ENCODE measurements at regions not wholly inside any gene's neighbourhood (a gene's known extent, or its start where the extent isn't known, plus 50 kb on each side); places are given as distances from the start of the nearest gene placed in this dataset.

- Histone ChIP-seq H3K27me3 (ENCODE audit: control insufficient read depth in 2 of 2, insufficient read depth in 2 of 2, low read length in 2 of 2) (no peaks in the 10 kb centered on the region), H2AFZ (ENCODE audit: low read depth, low read length) (no peak overlapping the region), H3K36me3 (ENCODE audit: control insufficient read depth in 2 of 2, extremely low read depth in 1 of 2, insufficient read depth in 2 of 2, low read length in 2 of 2) (no peaks in the 10 kb centered on the region), H3K4me1 (ENCODE audit: control insufficient read depth, extremely low read depth, insufficient read depth, low read length) (no peaks in the 10 kb centered on the region), H3K9ac (replicated peaks; ENCODE audit: extremely low read depth, insufficient read depth, low read length) (no peak overlapping the region), H4K20me1 (replicated peaks; ENCODE audit: control insufficient read depth, extremely low read depth, insufficient read depth, low read length) (no peaks in the 10 kb centered on the region), H3K9me1 (replicated peaks; ENCODE audit: control insufficient read depth, extremely low read depth, insufficient read depth, low read length) (no peaks in the 10 kb centered on the region), H3K9me3 (replicated peaks; ENCODE audit: control insufficient read depth, insufficient read depth, low read length) (no peaks in the 10 kb centered on the region), H3K79me2 (ENCODE audit: control insufficient read depth, insufficient read depth, low read length) (no peaks in the 10 kb centered on the region), H3K4me3 (replicated peaks in 1 of 3; ENCODE audit: insufficient read depth in 1 of 3, low read depth in 1 of 3, low read length in 3 of 3) (no peak overlapping the region), H3K4me2 (ENCODE audit: insufficient read depth, low read length) (no peak overlapping the region), H3K27ac (ENCODE audit: insufficient read depth, low read depth, low read length) (no peak overlapping the region)
- POLR2A ChIA-PET, result no interaction called here
- dilution Hi-C loops (cut with MboI; ENCODE audit: extremely low pct_ligation_motif_present, low sequenced_read_pairs) (no loop called here), intact Hi-C loops (cut with micrococcal nuclease) (no loop called here)
- FAIRE-seq (no peak), DNase-seq (ENCODE audit: low read depth, low spot score) (no peak)
- no TSS peak for BruUV-seq (replicated peaks)
- CTCF ChIA-PET, result no interaction called here
- no peak for TF ChIP-seq FOS (IDR thresholded peaks at IDR 0.05; ENCODE audit: borderline replicate concordance, insufficient read depth, low read length)
These were observed 146.2 kb downstream of the DLL1 start for GRCh38 chr6:170144571-170145271.

GRCh38 chr6:170143401-170144150 lies 147.3 kb downstream of the DLL1 start:
- no peaks in the 10 kb centered on the region for H3K27me3 ChIP-seq (ENCODE audit: control insufficient read depth in 2 of 2, insufficient read depth in 2 of 2, low read length in 2 of 2)
- FAIRE-seq, result no peak
- H3K79me2 ChIP-seq (ENCODE audit: control insufficient read depth, insufficient read depth, low read length), result no peaks in the 10 kb centered on the region
- H3K27ac ChIP-seq (ENCODE audit: insufficient read depth, low read depth, low read length), result no peak overlapping the region
- DNase-seq (ENCODE audit: low read depth, low spot score), result no peak
- ChIA-PET CTCF (no interaction called here), POLR2A (no interaction called here)
- no peak overlapping the region for H2AFZ ChIP-seq (ENCODE audit: low read depth, low read length)
- no peak overlapping the region for H3K9ac ChIP-seq (replicated peaks; ENCODE audit: extremely low read depth, insufficient read depth, low read length)
- dilution Hi-C loops (cut with MboI; ENCODE audit: extremely low pct_ligation_motif_present, low sequenced_read_pairs), result no loop called here
- no peak overlapping the region for H3K4me3 ChIP-seq (replicated peaks in 1 of 3; ENCODE audit: insufficient read depth in 1 of 3, low read depth in 1 of 3, low read length in 3 of 3)
- H3K9me1 ChIP-seq (replicated peaks; ENCODE audit: control insufficient read depth, extremely low read depth, insufficient read depth, low read length), result no peaks in the 10 kb centered on the region
- intact Hi-C loops (cut with micrococcal nuclease), result no loop called here
- no peak overlapping the region for H3K4me2 ChIP-seq (ENCODE audit: insufficient read depth, low read length)
- no peaks in the 10 kb centered on the region for H3K36me3 ChIP-seq (ENCODE audit: control insufficient read depth in 2 of 2, extremely low read depth in 1 of 2, insufficient read depth in 2 of 2, low read length in 2 of 2)
- H3K9me3 ChIP-seq (replicated peaks; ENCODE audit: control insufficient read depth, insufficient read depth, low read length), result no peaks in the 10 kb centered on the region
- no peaks in the 10 kb centered on the region for H4K20me1 ChIP-seq (replicated peaks; ENCODE audit: control insufficient read depth, extremely low read depth, insufficient read depth, low read length)
- TF ChIP-seq CTCF (IDR thresholded peaks at IDR 0.05; ENCODE audit: extremely low read depth in 1 of 2, insufficient read depth in 1 of 2, low read depth in 1 of 2, low read length in 2 of 2), result no peak
- no peak for TF ChIP-seq POLR2A (IDR thresholded peaks at IDR 0.05; ENCODE audit: low read depth, low read length)
- TF ChIP-seq FOS (IDR thresholded peaks at IDR 0.05; ENCODE audit: borderline replicate concordance, insufficient read depth, low read length), result no peak
- no peak for TF ChIP-seq MAX (IDR thresholded peaks at IDR 0.05; ENCODE audit: insufficient read depth, insufficient read length)
- TF ChIP-seq POLR2AphosphoS5 (IDR thresholded peaks at IDR 0.05; ENCODE audit: insufficient read depth, low read depth, low read length), result no peak
- TF ChIP-seq EZH2 (IDR thresholded peaks at IDR 0.05; ENCODE audit: borderline replicate concordance, low read depth, low read length, severe bottlenecking), result no peak
- no peak for TF ChIP-seq JUN (IDR thresholded peaks at IDR 0.05; ENCODE audit: borderline replicate concordance, insufficient read depth, insufficient read length, low read depth)
- TF ChIP-seq GATA2 (IDR thresholded peaks at IDR 0.05; ENCODE audit: insufficient read depth, insufficient read length, low read depth, low read length), result no peak
- TF ChIP-seq MYC (IDR thresholded peaks at IDR 0.05; ENCODE audit: low read depth, low read length), result no peak
- no TSS peak for BruUV-seq (replicated peaks)
- H3K4me1 ChIP-seq (ENCODE audit: control insufficient read depth, extremely low read depth, insufficient read depth, low read length), result no peaks in the 10 kb centered on the region
